GM23338 (cell line): ENCODE measurements at regions not wholly inside any gene's neighbourhood (a gene's known extent, or its start where the extent isn't known, plus 50 kb on each side); places are given as distances from the start of the nearest gene placed in this dataset.
A peak's percentile ranks its signal among the peaks of the same experiment; 100 is the strongest.

Source experiments
- ATAC-seq: fragments of 200-7000 bp; cut with Tn5 transposase; 3 replicates; pipeline ENCODE4 v1.9.1; 2020
- DNase-seq: peaks from one replicate; pipeline ENCODE4 v3.0.0-alpha.2; 2015; ENCODE audit warnings: low spot score
- H2AFZ ChIP-seq: fragments of 200-600 bp; sonication (generic); 2 replicates; pipeline ENCODE4 v1.8.0; 2016; ENCODE audit warnings: antibody characterized with exemption, mild to moderate bottlenecking, moderate library complexity
- H3F3A ChIP-seq: fragments of 200-600 bp; sonication (generic); replicated peaks from 2 replicates; pipeline ENCODE4 v1.8.0; 2017; ENCODE audit warnings: antibody characterized with exemption, mixed run types, low read depth
- H3K27ac ChIP-seq: fragments of 200-600 bp; sonication (generic); 2 replicates; pipeline ENCODE4 v1.6.1; 2016; ENCODE audit warnings: low read depth
- H3K27me3 ChIP-seq: fragments of 200-600 bp; sonication (generic); 2 replicates; pipeline ENCODE4 v1.8.0; 2016; ENCODE audit warnings: mild to moderate bottlenecking, mixed run types, moderate library complexity; ENCODE audit not compliant: insufficient read depth
- H3K36me3 ChIP-seq: fragments of 200-600 bp; sonication (generic); 2 replicates; pipeline ENCODE4 v1.8.0; 2016; ENCODE audit warnings: mild to moderate bottlenecking; ENCODE audit not compliant: insufficient read depth
- H3K4me1 ChIP-seq: fragments of 200-600 bp; sonication (generic); 2 replicates; pipeline ENCODE4 v1.8.0; 2016; ENCODE audit warnings: mild to moderate bottlenecking, moderate library complexity; ENCODE audit not compliant: insufficient read depth
- H3K4me2 ChIP-seq: fragments of 200-600 bp; sonication (generic); 2 replicates; pipeline ENCODE4 v1.7.1; 2017; ENCODE audit warnings: mixed run types
- H3K4me3 ChIP-seq: fragments of 200-600 bp; sonication (generic); 2 replicates; pipeline ENCODE4 v1.6.1; 2016; ENCODE audit warnings: mixed run types
- H3K79me2 ChIP-seq: fragments of 200-600 bp; sonication (generic); replicated peaks from 2 replicates; pipeline ENCODE4 v1.8.0; 2017; ENCODE audit warnings: mild to moderate bottlenecking; ENCODE audit not compliant: insufficient read depth
- H3K9me2 ChIP-seq: fragments of 200-600 bp; sonication (generic); 2 replicates; pipeline ENCODE4 v1.8.0; 2017; ENCODE audit not compliant: insufficient read depth
- H4K20me1 ChIP-seq: fragments of 200-600 bp; sonication (generic); replicated peaks from 2 replicates; pipeline ENCODE4 v1.8.0; 2017; ENCODE audit warnings: mild to moderate bottlenecking; ENCODE audit not compliant: insufficient read depth
- H3K27ac Mint-ChIP-seq: 2 replicates; pipeline ENCODE4 v1.8.0; 2020; ENCODE audit warnings: inconsistent platforms, mild to moderate bottlenecking, moderate library complexity, mixed read lengths
- H3K27me3 Mint-ChIP-seq: 3 replicates; pipeline ENCODE4 v1.8.0; 2022; ENCODE audit warnings: low read depth, mild to moderate bottlenecking, moderate library complexity, mixed read lengths, inconsistent platforms; ENCODE audit not compliant: insufficient read depth, poor library complexity
- H3K36me3 Mint-ChIP-seq: 3 replicates; pipeline ENCODE4 v1.8.0; 2021; ENCODE audit warnings: low read depth, mild to moderate bottlenecking, inconsistent platforms, moderate library complexity, mixed read lengths
- H3K4me1 Mint-ChIP-seq: 3 replicates; pipeline ENCODE4 v1.8.0; 2020; ENCODE audit warnings: mild to moderate bottlenecking, inconsistent platforms, mixed read lengths
- H3K4me3 Mint-ChIP-seq: 3 replicates; pipeline ENCODE4 v1.8.0; 2021; ENCODE audit warnings: moderate library complexity, mild to moderate bottlenecking, inconsistent platforms, mixed read lengths
- H3K9me3 Mint-ChIP-seq: 3 replicates; pipeline ENCODE4 v1.8.0; 2020; ENCODE audit warnings: moderate library complexity, mild to moderate bottlenecking, inconsistent platforms, mixed read lengths
- CREB1 ChIP-seq: fragments of 250-450 bp; sonication (Bioruptor Pico); IDR thresholded peaks from 2 replicates; pipeline ENCODE4 v1.5.0; 2020; ENCODE audit warnings: low read depth, mild to moderate bottlenecking, moderate library complexity
- EZH2 ChIP-seq: fragments of 200-600 bp; sonication (generic); IDR thresholded peaks from one replicate; pipeline ENCODE4 v1.8.0; 2017; ENCODE audit warnings: antibody characterized with exemption, mild to moderate bottlenecking, low read depth; ENCODE audit not compliant: unreplicated experiment
- EZH2phosphoT487 ChIP-seq: fragments of 200-600 bp; sonication (generic); IDR thresholded peaks from one replicate; pipeline ENCODE4 v1.8.1; 2018; ENCODE audit warnings: antibody characterized with exemption; ENCODE audit not compliant: unreplicated experiment
- JUNB ChIP-seq: IDR thresholded peaks from one replicate; pipeline ENCODE4 v1.6.1; 2016; ENCODE audit warnings: antibody characterized with exemption; ENCODE audit not compliant: unreplicated experiment
- NANOG ChIP-seq: IDR thresholded peaks from 2 replicates; pipeline ENCODE4 v1.6.1; 2016; ENCODE audit warnings: antibody characterized with exemption, borderline replicate concordance
- POLR2AphosphoS5 ChIP-seq: IDR thresholded peaks from 2 replicates; pipeline ENCODE4 v1.6.1; 2016; ENCODE audit warnings: antibody characterized with exemption, low read depth
- STAT1 ChIP-seq: IDR thresholded peaks from one replicate; pipeline ENCODE4 v1.6.1; 2016; ENCODE audit warnings: antibody characterized with exemption; ENCODE audit not compliant: unreplicated experiment
- ZNF114 ChIP-seq: fragments of 250-450 bp; sonication (Bioruptor Pico); IDR thresholded peaks from 2 replicates; pipeline ENCODE4 v1.5.0; 2020; ENCODE audit warnings: mild to moderate bottlenecking, moderate library complexity
- ZNF331 ChIP-seq: fragments of 250-450 bp; sonication (Bioruptor Pico); IDR thresholded peaks from 2 replicates; pipeline ENCODE4 v1.5.0; 2020; ENCODE audit warnings: low read depth, mild to moderate bottlenecking, moderate library complexity
- TF ChIP-seq, protein P1 (sequence below), 2 experiments: fragments of 200-600 bp in 1 of 2; sonication (generic) in 1 of 2; conservative IDR thresholded peaks; 2 replicates each; pipeline versions ENCODE4 v1.5.1 to v1.6.1; 2016 to 2017; ENCODE audit warnings: antibody characterized with exemption in 2 of 2, low read depth in 2 of 2, mild to moderate bottlenecking in 2 of 2, moderate library complexity in 1 of 2
- TF ChIP-seq, protein P2 (sequence below): IDR thresholded peaks from 2 replicates; pipeline ENCODE4 v1.6.1; 2016; ENCODE audit warnings: antibody characterized with exemption
- TF ChIP-seq, protein P3 (sequence below): IDR thresholded peaks from one replicate; pipeline ENCODE4 v1.6.1; 2018; ENCODE audit warnings: antibody characterized with exemption; ENCODE audit not compliant: unreplicated experiment
- TF ChIP-seq, protein P4 (sequence below): fragments of 250-450 bp; sonication (Bioruptor Pico); IDR thresholded peaks from 2 replicates; pipeline ENCODE4 v1.5.0; 2020; ENCODE audit warnings: mild to moderate bottlenecking, moderate library complexity

DNA sequence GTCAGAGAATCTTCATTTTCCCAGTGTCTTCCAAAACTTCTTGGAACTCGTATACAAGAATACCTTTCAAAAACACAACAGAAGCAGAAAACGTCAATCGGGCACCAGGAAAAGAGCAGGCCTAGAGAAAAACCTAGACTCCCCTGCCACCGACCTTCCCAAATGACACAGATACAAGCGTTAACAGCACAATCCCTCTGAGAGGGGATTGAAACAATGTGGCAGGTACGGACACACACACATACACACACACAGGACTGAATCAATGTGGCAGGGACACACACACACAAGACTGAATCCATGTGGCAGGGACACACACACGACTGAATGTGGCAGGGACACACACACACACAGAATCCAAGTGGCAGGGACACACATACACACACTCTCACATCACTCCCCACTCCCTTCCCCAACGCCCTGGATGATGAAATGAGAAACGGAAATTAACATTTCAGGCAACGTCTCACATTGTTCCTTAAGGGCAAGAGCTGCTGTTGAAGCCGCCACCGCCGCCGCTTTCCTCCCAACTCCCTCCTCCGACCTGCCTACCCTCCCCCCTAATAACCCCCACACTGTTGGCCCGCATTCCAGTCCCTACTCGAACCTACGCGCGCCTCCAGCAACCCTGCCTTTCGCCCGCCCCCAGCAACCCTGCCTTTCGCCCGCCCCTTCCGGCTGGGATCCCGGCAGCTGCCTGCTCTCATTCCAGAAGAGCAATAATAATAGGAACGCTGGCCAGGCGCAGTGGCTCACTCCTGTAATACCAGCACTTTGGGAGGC, 302.1 kb upstream of the HSFY2 start:
- peak overlapping the region; percentile 59 for H3K4me3 ChIP-seq
- H3K27me3 Mint-ChIP-seq = peaks cover 3% of the 10 kb centered on the region
- H4K20me1 ChIP-seq = no peaks in the 10 kb centered on the region
- ATAC-seq (peak; percentile 87), DNase-seq (peak; percentile 88)
- no peaks in the 10 kb centered on the region; the same call in 1 of the 2 replicates for H3F3A ChIP-seq
- peak overlapping the region; percentile 94 for H3K4me3 Mint-ChIP-seq
- H3K4me1 ChIP-seq = peaks cover 10% of the 10 kb centered on the region
- peaks cover 19% of the 10 kb centered on the region; the same call in 2 of the 3 replicates for H3K4me1 Mint-ChIP-seq
- peaks cover 49% of the 10 kb centered on the region for H3K79me2 ChIP-seq
- peak overlapping the region; percentile 83 for H3K4me2 ChIP-seq
- H3K27me3 ChIP-seq = 0 out of 2 replicates have a peak, but pooled peaks cover 3% of the 10 kb centered on the region
- H3K9me3 Mint-ChIP-seq = no peaks in the 10 kb centered on the region; the same call in 2 of the 3 replicates
- H3K9me2 ChIP-seq = no peaks in the 10 kb centered on the region
- H3K27ac ChIP-seq = peak overlapping the region; percentile 92
- no peaks in the 10 kb centered on the region for H3K36me3 Mint-ChIP-seq
- H2AFZ ChIP-seq = no peak overlapping the region
- TF ChIP-seq POLR2AphosphoS5 (no peak), EZH2 (no peak), ZNF331 (no peak), CREB1 (CRISPR knock-in tag) (no peak), EZH2phosphoT487 (no peak), JUNB (no peak), NANOG (no peak), ZNF114 (CRISPR knock-in tag) (no peak), STAT1 (no peak)
- TF ChIP-seq, protein P1, sequence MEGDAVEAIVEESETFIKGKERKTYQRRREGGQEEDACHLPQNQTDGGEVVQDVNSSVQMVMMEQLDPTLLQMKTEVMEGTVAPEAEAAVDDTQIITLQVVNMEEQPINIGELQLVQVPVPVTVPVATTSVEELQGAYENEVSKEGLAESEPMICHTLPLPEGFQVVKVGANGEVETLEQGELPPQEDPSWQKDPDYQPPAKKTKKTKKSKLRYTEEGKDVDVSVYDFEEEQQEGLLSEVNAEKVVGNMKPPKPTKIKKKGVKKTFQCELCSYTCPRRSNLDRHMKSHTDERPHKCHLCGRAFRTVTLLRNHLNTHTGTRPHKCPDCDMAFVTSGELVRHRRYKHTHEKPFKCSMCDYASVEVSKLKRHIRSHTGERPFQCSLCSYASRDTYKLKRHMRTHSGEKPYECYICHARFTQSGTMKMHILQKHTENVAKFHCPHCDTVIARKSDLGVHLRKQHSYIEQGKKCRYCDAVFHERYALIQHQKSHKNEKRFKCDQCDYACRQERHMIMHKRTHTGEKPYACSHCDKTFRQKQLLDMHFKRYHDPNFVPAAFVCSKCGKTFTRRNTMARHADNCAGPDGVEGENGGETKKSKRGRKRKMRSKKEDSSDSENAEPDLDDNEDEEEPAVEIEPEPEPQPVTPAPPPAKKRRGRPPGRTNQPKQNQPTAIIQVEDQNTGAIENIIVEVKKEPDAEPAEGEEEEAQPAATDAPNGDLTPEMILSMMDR (conservative IDR thresholded peaks at IDR 0.05; ENCODE audit: low read depth in 2 of 2) = no peak
- TF ChIP-seq, protein P2, sequence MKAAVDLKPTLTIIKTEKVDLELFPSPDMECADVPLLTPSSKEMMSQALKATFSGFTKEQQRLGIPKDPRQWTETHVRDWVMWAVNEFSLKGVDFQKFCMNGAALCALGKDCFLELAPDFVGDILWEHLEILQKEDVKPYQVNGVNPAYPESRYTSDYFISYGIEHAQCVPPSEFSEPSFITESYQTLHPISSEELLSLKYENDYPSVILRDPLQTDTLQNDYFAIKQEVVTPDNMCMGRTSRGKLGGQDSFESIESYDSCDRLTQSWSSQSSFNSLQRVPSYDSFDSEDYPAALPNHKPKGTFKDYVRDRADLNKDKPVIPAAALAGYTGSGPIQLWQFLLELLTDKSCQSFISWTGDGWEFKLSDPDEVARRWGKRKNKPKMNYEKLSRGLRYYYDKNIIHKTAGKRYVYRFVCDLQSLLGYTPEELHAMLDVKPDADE = no peak
- TF ChIP-seq, protein P3, sequence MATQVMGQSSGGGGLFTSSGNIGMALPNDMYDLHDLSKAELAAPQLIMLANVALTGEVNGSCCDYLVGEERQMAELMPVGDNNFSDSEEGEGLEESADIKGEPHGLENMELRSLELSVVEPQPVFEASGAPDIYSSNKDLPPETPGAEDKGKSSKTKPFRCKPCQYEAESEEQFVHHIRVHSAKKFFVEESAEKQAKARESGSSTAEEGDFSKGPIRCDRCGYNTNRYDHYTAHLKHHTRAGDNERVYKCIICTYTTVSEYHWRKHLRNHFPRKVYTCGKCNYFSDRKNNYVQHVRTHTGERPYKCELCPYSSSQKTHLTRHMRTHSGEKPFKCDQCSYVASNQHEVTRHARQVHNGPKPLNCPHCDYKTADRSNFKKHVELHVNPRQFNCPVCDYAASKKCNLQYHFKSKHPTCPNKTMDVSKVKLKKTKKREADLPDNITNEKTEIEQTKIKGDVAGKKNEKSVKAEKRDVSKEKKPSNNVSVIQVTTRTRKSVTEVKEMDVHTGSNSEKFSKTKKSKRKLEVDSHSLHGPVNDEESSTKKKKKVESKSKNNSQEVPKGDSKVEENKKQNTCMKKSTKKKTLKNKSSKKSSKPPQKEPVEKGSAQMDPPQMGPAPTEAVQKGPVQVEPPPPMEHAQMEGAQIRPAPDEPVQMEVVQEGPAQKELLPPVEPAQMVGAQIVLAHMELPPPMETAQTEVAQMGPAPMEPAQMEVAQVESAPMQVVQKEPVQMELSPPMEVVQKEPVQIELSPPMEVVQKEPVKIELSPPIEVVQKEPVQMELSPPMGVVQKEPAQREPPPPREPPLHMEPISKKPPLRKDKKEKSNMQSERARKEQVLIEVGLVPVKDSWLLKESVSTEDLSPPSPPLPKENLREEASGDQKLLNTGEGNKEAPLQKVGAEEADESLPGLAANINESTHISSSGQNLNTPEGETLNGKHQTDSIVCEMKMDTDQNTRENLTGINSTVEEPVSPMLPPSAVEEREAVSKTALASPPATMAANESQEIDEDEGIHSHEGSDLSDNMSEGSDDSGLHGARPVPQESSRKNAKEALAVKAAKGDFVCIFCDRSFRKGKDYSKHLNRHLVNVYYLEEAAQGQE = no peak
- TF ChIP-seq, protein P4, sequence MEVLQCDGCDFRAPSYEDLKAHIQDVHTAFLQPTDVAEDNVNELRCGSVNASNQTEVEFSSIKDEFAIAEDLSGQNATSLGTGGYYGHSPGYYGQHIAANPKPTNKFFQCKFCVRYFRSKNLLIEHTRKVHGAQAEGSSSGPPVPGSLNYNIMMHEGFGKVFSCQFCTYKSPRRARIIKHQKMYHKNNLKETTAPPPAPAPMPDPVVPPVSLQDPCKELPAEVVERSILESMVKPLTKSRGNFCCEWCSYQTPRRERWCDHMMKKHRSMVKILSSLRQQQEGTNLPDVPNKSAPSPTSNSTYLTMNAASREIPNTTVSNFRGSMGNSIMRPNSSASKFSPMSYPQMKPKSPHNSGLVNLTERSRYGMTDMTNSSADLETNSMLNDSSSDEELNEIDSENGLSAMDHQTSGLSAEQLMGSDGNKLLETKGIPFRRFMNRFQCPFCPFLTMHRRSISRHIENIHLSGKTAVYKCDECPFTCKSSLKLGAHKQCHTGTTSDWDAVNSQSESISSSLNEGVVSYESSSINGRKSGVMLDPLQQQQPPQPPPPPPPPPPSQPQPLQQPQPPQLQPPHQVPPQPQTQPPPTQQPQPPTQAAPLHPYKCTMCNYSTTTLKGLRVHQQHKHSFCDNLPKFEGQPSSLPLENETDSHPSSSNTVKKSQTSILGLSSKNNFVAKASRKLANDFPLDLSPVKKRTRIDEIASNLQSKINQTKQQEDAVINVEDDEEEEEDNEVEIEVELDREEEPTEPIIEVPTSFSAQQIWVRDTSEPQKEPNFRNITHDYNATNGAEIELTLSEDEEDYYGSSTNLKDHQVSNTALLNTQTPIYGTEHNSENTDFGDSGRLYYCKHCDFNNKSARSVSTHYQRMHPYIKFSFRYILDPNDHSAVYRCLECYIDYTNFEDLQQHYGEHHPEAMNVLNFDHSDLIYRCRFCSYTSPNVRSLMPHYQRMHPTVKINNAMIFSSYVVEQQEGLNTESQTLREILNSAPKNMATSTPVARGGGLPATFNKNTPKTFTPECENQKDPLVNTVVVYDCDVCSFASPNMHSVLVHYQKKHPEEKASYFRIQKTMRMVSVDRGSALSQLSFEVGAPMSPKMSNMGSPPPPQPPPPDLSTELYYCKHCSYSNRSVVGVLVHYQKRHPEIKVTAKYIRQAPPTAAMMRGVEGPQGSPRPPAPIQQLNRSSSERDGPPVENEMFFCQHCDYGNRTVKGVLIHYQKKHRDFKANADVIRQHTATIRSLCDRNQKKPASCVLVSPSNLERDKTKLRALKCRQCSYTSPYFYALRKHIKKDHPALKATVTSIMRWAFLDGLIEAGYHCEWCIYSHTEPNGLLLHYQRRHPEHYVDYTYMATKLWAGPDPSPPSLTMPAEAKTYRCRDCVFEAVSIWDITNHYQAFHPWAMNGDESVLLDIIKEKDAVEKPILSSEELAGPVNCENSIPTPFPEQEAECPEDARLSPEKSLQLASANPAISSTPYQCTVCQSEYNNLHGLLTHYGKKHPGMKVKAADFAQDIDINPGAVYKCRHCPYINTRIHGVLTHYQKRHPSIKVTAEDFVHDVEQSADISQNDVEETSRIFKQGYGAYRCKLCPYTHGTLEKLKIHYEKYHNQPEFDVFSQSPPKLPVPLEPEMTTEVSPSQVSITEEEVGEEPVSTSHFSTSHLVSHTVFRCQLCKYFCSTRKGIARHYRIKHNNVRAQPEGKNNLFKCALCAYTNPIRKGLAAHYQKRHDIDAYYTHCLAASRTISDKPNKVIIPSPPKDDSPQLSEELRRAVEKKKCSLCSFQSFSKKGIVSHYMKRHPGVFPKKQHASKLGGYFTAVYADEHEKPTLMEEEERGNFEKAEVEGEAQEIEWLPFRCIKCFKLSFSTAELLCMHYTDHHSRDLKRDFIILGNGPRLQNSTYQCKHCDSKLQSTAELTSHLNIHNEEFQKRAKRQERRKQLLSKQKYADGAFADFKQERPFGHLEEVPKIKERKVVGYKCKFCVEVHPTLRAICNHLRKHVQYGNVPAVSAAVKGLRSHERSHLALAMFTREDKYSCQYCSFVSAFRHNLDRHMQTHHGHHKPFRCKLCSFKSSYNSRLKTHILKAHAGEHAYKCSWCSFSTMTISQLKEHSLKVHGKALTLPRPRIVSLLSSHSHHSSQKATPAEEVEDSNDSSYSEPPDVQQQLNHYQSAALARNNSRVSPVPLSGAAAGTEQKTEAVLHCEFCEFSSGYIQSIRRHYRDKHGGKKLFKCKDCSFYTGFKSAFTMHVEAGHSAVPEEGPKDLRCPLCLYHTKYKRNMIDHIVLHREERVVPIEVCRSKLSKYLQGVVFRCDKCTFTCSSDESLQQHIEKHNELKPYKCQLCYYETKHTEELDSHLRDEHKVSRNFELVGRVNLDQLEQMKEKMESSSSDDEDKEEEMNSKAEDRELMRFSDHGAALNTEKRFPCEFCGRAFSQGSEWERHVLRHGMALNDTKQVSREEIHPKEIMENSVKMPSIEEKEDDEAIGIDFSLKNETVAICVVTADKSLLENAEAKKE = no peak
- peak overlapping the region; percentile 100 for H3K27ac Mint-ChIP-seq
- H3K36me3 ChIP-seq = no peaks in the 10 kb centered on the region
